CD4-positive, alpha-beta T cell (primary cell): ENCODE measurements at regions not wholly inside any gene's neighbourhood (a gene's known extent, or its start where the extent isn't known, plus 50 kb on each side); places are given as distances from the start of the nearest gene placed in this dataset.

ENCODE experiments used
- ATAC-seq: fragments of 200-7000 bp; cut with Tn5 transposase; one replicate; pipeline ENCODE4 v1.10.0; 2022; ENCODE audit warnings: mild to moderate bottlenecking; ENCODE audit not compliant: poor library complexity
- CTCF ChIA-PET: fragments of 350-600 bp; sonication (Branson Sonifier 250); formaldehyde crosslinking; loops from one replicate; lab custom pipeline; 2021; ENCODE audit warnings: antibody characterized with exemption, inconsistent platforms; lab: Charles Lee
- POLR2A ChIA-PET: fragments of 350-600 bp; sonication (Branson Sonifier 250); formaldehyde crosslinking; loops from one replicate; lab custom pipeline; 2021; ENCODE audit warnings: antibody characterized with exemption, inconsistent platforms; lab: Charles Lee
- DNase-seq, 14 experiments: peaks; one replicate each; pipeline ENCODE4 v3.0.0-alpha.2; 2013 to 2020; ENCODE audit warnings: mixed read lengths in 2 of 14
- H3K27ac ChIP-seq, 2 donors: one replicate each; pipeline versions ENCODE4 v1.5.1 to v1.7.0; 2013; ENCODE audit warnings: low read length in 2 of 2, low read depth in 1 of 2, mild to moderate bottlenecking in 1 of 2
- H3K27me3 ChIP-seq, 2 experiments: 1 replicate in 1 of 2; 2 replicates in 1 of 2; pipeline versions ENCODE4 v1.6.1 to v1.7.0; 2013; ENCODE audit warnings: low read length in 2 of 2, control low read depth in 1 of 2, mild to moderate bottlenecking in 1 of 2, moderate library complexity in 1 of 2; ENCODE audit not compliant: insufficient read depth in 2 of 2, control insufficient read depth in 1 of 2
- H3K36me3 ChIP-seq: one replicate; pipeline ENCODE4 v1.6.1; 2013; ENCODE audit warnings: low read length, control low read depth; ENCODE audit not compliant: insufficient read depth
- H3K4me1 ChIP-seq: one replicate; pipeline ENCODE4 v1.6.1; 2013; ENCODE audit warnings: low read length, control low read depth; ENCODE audit not compliant: insufficient read depth
- H3K4me3 ChIP-seq: one replicate; pipeline ENCODE4 v1.5.1; 2013; ENCODE audit warnings: mild to moderate bottlenecking, low read length, moderate library complexity
- H3K9me3 ChIP-seq, 2 experiments: 1 replicate in 1 of 2; 2 replicates in 1 of 2; pipeline versions ENCODE4 v1.6.1 to v1.7.0; 2013; ENCODE audit warnings: low read length in 2 of 2, mild to moderate bottlenecking in 2 of 2, control low read depth in 1 of 2, moderate library complexity in 1 of 2; ENCODE audit not compliant: control insufficient read depth in 1 of 2, insufficient read depth in 1 of 2
- H3K27ac Mint-ChIP-seq: one replicate; pipeline ENCODE4 v1.8.0; 2020; ENCODE audit warnings: mixed read lengths
- H3K27me3 Mint-ChIP-seq: one replicate; pipeline ENCODE4 v1.8.0; 2021; ENCODE audit warnings: mixed read lengths
- H3K36me3 Mint-ChIP-seq: one replicate; pipeline ENCODE4 v1.8.0; 2021; ENCODE audit warnings: low read depth, mixed read lengths
- H3K4me1 Mint-ChIP-seq: one replicate; pipeline ENCODE4 v1.8.0; 2021; ENCODE audit warnings: low read depth, mixed read lengths
- H3K4me3 Mint-ChIP-seq: one replicate; pipeline ENCODE4 v1.8.0; 2020; ENCODE audit warnings: mild to moderate bottlenecking, mixed read lengths
- H3K9me3 Mint-ChIP-seq: one replicate; pipeline ENCODE4 v1.8.0; 2020; ENCODE audit warnings: mixed read lengths
- CTCF ChIP-seq: fragments of 200-600 bp; IDR thresholded peaks from one replicate; pipeline ENCODE4 v1.8.0; 2022; ENCODE audit warnings: antibody characterized with exemption, mild to moderate bottlenecking
- intact Hi-C, 2 experiments: fragments of 100-400 bp; cut with DNase I in 1 of 2; cut with micrococcal nuclease in 1 of 2; formaldehyde crosslinking; loops; one replicate each; pipeline versions ENCODE4 v1.15.1 to v1.9.0; 2023 to 2025; cut with DNase I, micrococcal nuclease

- POLR2A ChIA-PET, result no interaction called here
- no peaks in the 10 kb centered on the region for H3K4me1 Mint-ChIP-seq
- CTCF ChIA-PET, result no interaction called here
- H3K4me3 ChIP-seq, result no peak overlapping the region
- H3K9me3 ChIP-seq, result peaks cover 0 to 6% of the 10 kb centered on the region in 2 experiments
- H3K27me3 Mint-ChIP-seq, result no peaks in the 10 kb centered on the region
- H3K27ac Mint-ChIP-seq, result no peak overlapping the region
- DNase-seq, result no peak
- no peaks in the 10 kb centered on the region for H3K36me3 Mint-ChIP-seq
- peaks cover 2% of the 10 kb centered on the region for H3K9me3 Mint-ChIP-seq
- H3K4me3 Mint-ChIP-seq, result no peak overlapping the region
- intact Hi-C loops, result no loop called here
- H3K27me3 ChIP-seq, result no peaks in the 10 kb centered on the region
- no peaks in the 10 kb centered on the region for H3K36me3 ChIP-seq
- no peak for ATAC-seq
- no peaks in the 10 kb centered on the region for H3K4me1 ChIP-seq
- no peak for TF ChIP-seq CTCF
- no peak overlapping the region for H3K27ac ChIP-seq
Observed at GRCh38 chr6:45726444-45726843, 289.2 kb downstream of the CLIC5 start.

- intact Hi-C loops, result no loop called here
- Histone ChIP-seq H3K9me3 (peaks cover 0 to 6% of the 10 kb centered on the region in 2 experiments), H3K4me1 (no peaks in the 10 kb centered on the region), H3K27ac (no peak overlapping the region), H3K4me3 (no peak overlapping the region), H3K36me3 (no peaks in the 10 kb centered on the region), H3K27me3 (no peaks in the 10 kb centered on the region)
- Mint-ChIP-seq H3K27me3 (no peaks in the 10 kb centered on the region), H3K36me3 (no peaks in the 10 kb centered on the region), H3K4me1 (no peaks in the 10 kb centered on the region), H3K9me3 (peaks cover 2% of the 10 kb centered on the region), H3K4me3 (no peak overlapping the region), H3K27ac (no peak overlapping the region)
- DNase-seq (no peak), ATAC-seq (no peak)
- ChIA-PET CTCF (no interaction called here), POLR2A (no interaction called here)
- no peak for TF ChIP-seq CTCF
Observed at GRCh38 chr6:45724511-45724910, 291.1 kb downstream of the CLIC5 start.

GRCh38 chr6:45724027-45724426, 291.6 kb downstream of the CLIC5 start:
- intact Hi-C loops, result no loop called here
- Mint-ChIP-seq H3K4me1 (no peaks in the 10 kb centered on the region), H3K27ac (no peak overlapping the region), H3K36me3 (no peaks in the 10 kb centered on the region), H3K27me3 (no peaks in the 10 kb centered on the region), H3K4me3 (no peak overlapping the region), H3K9me3 (peaks cover 2% of the 10 kb centered on the region)
- POLR2A ChIA-PET, result no interaction called here
- Histone ChIP-seq H3K27me3 (no peaks in the 10 kb centered on the region), H3K9me3 (peaks cover 0 to 6% of the 10 kb centered on the region in 2 experiments), H3K36me3 (no peaks in the 10 kb centered on the region), H3K27ac (no peak overlapping the region), H3K4me3 (no peak overlapping the region), H3K4me1 (no peaks in the 10 kb centered on the region)
- no peak for ATAC-seq
- TF ChIP-seq CTCF, result no peak
- DNase-seq, result no peak
- CTCF ChIA-PET, result interaction anchor here (1.0 kb wide), 1 partner anchor 9 kb away, joined by 4 read pairs; no protein-coding TSS in a partner anchor
